NCI-H526 treated with DMSO at 0.1 percent for 48 hours (cell line): ENCODE measurements at regions not wholly inside any gene's neighbourhood (a gene's known extent, or its start where the extent isn't known, plus 50 kb on each side); places are given as distances from the start of the nearest gene placed in this dataset.
A peak's percentile ranks its signal among the peaks of the same experiment; 100 is the strongest.

Experiments
- DNase-seq: peaks from one replicate; lab custom pipeline; 2025; lab: John Stamatoyannopoulos, UW

DNA sequence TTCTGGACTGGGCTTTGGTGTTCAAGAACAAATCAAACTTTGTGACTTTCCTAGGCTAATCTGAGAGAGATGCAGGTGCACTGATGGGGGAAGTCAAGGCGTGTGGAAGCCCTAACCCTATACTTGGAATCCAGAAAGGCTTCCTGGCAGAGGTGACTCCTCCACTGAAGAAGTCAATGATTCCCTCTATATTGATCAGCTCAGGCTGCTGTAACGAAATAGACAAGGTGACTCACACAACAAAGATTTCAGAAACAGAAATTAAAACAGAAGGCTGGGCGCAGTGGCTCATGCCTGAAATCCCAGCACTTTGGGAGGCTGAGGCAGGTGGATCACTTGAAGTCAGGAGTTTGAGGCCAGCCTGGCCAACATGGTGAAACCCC, 69.6 kb upstream of the GGTA1 start:
- no peak for DNase-seq

DNA sequence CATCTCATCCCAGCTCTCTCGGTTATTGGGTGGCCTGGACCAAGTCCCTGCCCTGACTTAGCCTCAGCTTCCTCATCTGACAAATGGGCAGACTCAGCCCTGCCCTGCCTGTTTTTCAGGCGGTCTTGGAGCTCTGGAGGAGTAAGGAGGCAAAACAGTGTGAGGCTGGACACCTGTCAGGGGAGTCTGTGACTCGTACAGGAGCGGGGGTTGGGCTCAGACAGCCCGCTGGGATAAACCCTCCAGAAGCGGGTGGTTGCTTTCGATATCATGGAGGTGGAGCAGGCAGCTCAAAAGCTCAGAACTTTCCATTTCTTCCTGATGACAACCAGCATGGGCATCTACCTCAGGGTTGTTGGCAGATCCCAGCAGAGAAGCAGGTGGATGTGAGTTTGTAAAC, 72.9 kb upstream of the GGTA1 start:
- no peak for DNase-seq

DNA sequence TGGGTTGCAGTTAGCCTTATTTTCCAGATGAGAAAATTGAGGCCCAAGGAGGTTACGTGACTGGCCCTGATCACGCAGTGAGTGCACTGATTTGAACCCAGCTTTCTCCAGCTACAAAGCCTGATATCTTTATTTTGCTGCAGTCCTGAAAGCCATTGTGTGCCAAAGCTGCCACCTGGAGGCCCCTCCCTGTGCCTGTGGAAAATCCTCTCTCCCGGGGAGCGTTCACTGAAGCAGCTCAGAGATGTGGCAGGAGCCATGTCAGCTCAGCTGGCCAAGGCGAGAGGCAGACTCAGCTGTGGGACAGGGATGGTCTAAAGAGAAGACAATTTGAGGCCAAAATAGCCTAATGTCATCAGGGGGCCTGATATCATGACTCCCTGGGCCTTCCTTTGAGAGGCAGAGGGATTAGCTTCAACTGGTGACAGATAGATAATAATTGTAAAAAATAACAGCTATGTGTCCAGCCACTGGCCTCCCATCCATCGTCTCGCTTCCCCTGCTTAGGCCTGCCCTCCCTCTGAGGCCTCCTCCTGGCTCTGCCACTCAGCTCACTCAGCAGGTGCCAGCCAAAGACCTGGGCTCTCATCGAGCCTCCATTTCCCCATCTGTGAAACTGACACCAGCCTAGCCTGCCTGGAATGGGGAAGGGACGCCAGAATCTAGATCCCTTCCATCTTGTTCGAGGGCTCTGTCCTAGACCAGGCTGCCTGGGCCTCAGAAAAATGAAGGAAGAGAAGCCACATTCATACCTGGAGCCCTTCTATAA, 74.3 kb upstream of the GGTA1 start:
- DNase-seq, result no peak

DNA sequence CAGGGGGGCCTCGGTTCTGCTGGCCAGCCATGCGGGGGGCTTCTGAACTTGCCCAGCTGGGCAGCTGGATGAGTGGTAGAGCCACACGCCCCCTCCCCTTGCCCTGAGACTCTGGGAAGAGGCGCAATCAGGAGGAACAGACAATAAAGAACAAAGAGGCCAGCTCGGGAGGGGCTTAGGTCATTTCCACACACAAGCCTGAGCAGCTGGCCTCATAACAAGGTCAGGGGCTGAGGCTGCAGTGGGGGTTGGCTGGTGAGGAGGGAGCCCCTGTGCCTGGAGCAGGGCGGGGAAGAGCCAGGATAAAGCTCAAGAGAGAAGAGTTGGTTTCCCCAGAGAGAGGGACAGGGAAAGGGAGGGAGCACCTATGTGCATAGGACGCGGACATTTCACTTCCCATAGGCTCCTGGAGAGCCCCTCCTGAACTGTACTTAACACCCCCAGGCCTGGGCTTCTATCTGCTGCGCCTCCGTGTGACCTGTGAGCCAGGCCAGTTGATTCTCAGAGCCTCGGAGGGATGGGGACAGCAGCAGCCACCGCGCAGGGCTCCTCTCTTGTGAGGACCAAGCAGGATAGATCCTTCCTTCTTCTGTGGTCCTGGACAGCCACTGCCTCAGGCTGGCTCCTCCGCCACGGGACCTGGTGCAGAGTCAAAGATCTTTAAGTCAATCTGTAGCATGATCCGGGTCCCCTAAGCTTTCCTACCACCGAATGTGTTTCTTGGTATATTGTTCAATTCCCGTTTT, 75.3 kb upstream of the GGTA1 start:
- no peak for DNase-seq

DNA sequence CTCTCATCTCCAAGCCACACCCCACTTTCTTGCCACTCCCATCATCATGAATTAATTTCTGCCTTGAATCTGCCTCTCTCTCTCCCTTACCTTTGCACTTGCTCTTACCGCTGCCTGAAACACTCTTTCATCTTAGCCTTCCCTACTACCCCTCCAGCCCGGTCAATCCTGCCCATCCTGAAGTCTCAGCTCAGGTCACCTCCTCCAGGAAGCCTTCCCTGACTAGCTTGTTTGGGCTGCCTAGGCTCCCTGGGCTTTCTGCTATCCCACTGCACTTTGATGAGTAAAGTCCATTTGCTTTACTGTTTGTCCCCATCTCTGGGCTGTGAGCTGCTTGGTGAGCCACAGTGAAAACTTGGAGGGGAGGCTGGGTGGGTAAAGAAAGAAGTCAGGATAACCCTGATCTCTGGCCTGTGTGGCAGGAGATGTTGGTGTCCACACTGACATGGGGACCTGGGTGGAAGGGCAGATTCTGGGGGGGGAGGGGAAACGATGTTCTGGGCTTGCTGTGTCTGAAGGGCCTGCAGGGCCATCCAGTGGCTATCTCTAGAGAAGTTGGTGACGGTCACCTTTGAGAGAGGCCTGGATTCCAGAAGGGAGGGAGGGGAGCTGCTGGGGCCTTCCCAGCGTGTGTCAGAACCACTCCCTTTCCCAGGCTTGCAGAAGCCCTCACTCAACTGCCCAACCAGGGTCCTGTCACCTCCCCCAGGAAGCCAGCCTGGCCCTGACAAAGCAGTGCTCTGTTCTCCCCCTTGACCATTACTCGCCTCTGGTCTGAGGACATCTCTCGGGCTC, 75.0 kb upstream of the DAB2IP start:
- DNase-seq, result no peak

DNA sequence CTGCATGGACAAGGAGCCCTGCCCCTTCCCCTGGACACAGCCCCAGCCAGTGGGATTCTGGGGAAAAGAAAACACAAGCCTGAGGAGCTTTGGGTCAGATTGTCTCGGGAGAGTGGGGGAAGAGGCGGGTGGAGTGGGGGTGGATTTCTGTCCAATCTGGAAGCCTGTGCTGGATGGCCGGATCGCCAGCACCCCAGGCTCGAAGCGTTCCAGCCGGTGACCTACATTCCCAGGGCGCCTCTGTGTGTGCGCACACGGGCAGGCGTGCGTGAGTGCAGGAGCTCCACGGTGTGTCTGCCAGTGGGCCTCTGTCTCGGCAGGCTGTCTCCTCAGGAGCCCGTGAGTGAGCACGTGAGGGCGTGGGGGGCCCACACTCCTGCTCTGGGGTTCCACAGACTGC, 74.3 kb upstream of the DAB2IP start:
- no peak for DNase-seq

DNA sequence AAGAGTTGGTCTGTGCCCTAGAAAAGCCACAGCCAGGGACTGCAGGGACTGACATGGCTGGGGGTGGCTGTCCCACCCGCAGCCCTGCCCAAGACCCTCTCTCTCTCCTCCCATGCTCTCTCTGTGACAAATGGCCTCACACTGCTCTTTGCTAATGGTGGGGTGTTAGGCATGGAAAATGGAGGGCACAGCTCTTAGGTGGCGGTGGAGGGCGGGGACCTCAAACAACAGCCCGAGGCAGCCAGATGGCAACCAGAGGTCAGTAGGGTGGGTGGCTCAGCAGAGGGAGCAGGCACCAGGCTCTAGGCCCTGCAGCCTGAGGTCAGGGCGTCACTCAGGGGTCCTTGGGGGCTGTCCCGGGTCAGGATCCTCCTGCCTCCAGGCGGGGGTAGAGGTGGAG, 73.9 kb upstream of the DAB2IP start:
- no peak for DNase-seq

DNA sequence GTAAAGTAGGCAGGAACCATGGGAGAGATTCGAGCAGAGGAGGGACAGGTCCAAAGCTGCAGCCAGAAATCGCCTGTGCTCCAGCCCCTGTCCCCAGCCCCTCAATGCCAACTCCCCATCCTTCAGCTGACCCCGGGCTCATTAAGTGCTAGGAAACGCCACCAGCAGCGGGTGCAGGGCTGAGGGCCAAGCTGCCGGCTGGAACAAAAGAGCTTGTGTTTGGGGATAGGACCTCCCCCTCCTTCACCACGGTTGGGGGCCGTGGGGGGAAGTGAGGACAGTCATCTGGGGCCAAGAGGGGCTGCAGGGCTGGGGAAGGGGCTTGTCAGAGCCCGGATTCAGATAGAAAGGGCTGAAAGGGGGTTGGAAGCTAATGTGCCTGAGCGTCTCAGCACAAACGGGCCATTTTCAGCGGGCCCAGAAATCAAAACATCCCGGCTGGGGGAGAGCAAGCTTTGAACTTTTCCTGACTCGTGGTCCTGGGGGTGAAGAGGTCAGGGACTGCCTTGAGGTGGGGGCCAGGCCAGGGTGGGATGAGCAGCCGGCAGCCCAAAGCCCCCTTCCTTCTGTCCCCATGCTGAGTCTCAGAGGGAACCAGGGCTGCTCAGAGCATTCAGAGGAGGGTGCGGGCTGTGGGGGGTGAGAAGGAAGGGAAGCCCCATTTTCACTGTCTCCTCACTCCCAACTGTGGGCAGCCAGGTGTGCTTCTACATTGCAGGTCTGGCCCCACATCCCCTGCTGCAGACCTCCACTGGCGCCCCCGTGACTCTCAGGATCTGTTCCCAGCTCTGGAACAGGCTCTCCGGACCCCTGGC, 69.4 kb upstream of the DAB2IP start:
- DNase-seq, result no peak

DNA sequence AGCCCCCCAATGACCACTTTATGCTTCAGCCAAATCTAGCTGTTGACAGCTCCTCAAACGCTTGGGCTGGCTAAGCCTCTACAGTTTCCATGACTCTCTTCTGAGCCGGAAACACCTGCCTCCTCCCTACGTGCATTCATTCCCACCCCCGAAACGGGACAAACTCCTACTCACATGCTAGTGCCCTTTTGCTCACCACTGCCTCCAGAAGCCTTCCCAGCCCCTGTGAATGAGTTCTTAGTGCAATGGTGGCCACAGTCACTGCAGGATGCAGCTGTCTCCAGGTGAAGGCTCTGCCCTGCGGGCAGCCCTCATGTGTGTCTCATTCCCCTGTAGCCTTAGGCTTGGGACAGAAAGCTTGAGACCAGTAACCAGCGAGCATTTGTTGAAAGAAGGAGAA, 68.8 kb upstream of the DAB2IP start:
- no peak for DNase-seq

DNA sequence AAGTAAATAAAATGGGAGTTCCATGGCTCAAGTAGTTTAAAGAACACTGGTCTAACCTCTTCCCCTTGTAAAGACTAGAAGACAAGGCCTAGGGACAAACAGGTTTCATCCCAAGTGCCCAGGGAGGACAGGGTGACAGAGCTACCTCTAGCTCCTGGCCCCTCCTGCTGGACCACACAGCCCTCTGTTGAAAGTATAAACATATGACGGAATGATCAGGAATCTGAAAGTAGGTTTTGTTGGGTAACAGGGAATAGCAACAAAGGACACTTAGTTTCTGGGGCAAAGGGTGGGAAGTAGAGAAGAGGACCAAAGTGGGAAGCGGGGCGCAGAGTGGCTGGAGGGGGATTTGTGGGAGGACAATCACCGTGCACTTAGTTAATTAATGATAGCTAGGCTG, 67.0 kb upstream of the DAB2IP start:
- DNase-seq, result no peak

DNA sequence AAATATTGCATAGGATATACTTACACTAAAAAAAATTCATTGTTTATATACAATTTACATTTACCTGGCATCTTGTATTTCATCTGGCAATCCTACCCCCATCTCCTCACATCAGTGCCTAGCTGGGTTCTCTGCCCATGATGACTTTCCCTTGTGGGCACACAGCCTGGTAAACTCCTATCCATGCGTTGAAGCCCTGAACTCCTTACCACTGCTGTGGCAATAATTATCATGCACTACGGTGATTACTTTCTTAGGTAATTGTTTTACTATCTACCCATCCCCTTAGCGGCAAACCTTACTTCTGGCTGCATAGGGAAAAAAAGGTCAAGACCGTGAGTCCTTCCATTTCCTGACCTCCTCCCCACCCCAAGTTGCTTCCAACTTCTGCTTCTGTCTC, 63.6 kb upstream of the DAB2IP start:
- no peak for DNase-seq

DNA sequence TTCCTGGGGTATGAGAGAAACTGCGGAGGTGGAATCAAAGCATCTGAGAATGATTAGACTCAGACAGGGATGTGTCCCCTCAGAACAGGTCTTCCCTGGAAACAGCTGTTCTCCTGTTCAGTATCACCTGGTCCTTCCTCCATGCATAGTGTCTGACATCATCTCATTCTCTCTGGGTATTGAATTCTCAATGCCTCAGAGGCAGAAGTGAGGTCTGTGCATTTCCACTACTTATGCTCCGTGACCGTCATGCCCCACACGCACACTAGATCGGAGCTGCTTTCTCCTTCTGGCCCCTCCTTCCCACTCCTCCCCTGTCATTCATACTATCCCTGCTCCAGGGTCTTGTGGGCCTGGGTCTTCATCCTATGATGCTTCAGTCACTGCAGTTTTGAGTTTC, 61.4 kb upstream of the DAB2IP start:
- no peak for DNase-seq

DNA sequence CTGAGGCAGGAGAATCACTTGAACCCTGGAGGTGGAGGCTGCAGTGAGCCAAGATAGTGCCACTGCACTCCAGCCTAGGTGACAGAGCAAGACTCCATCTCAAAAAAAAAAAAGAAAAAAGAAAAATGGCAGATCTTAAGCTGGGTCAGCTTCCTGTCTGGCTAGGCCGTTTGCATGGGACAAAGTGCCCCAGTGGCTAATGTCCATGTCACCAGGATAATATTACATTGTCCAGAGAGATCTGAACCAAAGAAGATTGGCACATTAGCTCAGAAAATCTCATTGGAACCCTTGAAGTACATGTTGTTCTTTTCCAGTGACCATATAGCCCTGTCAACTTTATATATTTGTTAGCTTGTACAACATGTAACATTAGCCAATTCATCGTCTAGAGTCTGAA, 59.2 kb upstream of the DAB2IP start:
- no peak for DNase-seq

DNA sequence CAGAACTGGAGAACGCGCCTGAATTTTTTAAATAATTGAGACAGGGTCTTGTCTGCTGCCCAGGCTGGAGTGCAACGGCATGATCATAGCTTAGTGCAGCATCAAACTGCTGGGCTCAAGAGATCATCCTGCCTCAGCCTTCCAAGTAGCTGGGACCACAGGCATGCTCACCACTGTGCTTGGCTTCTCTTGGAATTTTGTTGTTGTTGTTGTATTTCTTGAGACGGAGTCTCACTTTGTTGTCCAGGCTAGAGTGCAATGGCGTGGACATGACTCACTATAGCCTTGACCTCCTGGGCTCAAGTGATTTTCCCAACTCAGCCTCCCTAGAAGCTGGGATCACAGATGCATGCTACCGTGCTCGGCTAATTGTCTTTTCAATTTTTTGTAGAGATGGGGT, 58.4 kb upstream of the DAB2IP start:
- DNase-seq, result no peak

DNA sequence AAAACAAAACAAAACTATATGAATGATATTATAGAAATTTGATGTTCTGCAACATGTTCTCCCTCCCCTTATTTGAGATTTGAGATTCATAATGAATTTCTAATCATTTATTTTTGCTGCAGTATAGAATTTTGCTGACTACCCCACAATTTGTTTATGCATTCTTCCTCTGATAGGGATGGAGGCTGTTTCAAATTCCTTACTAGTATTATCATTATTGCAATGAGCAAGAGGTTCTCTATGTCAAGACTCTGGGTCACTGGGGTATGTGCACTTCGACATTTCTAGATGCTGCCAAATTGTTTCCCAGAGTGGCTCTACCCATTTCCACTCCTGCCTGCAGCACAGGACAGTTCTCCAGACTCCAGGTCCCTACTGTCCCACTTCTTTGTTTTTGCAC, 54.9 kb upstream of the DAB2IP start:
- DNase-seq, result no peak

DNA sequence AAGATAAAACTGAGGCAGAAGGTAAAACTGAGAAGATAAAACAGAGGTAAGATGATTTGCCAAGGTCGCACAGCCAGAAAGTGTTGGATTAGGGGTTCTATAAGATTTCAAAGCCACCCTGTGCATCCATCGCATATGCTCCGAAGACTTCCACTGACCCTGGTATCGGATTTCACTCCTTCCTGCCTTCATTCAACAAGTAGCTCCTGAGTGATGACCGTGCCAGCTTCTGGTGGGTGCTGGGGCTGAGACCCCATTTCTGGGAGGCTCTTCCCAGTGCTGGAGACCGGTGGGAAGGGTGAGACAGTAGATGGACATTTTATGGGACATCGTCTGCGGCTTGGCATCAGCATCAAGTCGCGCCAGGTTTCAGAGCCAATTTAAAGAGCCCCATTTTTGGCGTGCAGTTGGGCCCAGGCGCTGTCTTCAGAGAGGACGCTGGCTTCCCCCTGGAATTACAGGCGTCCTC, 53.7 kb upstream of the DAB2IP start:
- no peak for DNase-seq

DNA sequence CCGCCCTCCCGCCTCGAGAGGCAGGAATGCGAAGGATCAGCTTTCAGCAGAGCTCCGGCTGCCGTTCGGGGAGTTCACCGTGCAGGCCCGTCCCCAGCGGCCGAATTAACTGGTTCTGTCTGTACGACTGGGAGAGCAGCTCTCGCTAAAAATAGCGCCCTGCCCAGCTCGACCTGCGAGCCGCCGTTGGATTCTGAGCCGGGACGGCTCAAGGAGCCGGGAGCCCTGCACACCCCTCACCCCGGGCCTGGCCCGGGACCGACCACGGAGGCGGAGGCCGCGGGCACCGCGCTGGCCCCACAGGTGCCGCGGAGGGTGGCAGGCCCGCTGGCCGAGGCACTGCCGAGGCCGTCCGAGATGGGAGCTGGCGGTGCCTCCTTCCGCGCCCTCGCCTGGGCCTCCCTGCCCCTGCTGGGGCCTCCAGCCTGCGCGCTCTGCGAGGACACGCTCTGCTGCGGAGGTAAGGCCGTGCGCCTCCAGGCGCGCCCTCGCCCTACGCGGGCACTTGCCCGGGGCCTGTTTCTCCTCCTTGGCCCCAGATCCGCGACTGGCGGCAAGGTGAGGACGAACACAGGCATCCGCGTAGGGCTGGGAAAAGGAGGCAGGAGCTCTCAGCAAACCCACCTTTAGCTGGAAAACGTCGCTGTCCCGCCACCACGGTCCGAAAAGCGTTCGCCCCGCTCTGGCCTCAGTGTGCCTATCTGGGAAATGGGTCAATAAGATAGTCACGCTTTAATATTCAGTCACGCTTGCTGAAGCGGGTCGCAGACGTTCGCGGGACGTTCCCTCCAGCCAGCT, 53.1 kb upstream of the DAB2IP start:
- peak; percentile 62 for DNase-seq

DNA sequence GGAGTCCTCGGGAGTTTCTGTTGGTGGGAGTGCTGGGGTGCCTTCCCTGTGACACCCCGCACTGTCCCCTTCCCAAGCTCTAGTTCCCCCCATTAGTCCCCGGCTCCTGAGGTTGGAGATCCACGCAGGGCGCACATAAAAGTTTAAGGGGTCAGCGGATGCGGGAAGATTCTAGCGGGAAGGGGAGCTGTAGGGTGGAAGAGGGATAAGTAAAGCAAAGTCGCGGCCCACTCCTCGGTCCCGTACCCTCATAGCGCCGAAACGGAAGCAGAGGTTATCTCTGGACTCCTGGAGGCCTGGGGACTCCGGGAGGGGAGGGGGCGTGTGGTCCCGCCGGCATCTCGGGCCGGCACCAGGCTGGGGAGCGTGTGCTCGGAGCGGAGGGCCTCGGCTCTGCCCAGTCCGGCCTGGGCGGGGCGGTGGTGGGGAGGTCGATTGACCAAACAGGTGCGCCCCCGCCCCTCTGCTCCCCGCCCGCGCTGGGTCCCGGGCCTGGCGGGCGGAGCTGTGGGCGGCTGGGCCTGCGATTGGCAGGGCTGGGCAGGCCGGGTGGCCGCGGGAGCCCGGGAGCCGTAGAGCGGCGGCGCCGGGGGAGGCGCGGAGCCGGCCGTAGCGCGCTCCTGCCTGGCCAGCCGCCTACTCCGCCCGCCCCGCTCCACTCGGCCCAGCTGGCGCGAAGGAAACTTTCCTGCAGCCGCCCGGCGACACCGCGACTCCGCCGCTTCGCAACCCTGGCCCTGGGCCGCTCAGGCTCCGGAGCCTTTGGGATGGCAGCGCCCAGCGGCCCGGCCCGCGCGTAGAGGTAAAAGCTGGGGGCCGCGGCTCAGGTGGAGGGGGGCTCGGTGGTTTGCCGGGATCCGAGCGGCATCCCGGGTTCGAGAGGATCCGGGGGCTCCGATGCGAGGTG, 52.2 kb upstream of the DAB2IP start:
- no peak for DNase-seq

DNA sequence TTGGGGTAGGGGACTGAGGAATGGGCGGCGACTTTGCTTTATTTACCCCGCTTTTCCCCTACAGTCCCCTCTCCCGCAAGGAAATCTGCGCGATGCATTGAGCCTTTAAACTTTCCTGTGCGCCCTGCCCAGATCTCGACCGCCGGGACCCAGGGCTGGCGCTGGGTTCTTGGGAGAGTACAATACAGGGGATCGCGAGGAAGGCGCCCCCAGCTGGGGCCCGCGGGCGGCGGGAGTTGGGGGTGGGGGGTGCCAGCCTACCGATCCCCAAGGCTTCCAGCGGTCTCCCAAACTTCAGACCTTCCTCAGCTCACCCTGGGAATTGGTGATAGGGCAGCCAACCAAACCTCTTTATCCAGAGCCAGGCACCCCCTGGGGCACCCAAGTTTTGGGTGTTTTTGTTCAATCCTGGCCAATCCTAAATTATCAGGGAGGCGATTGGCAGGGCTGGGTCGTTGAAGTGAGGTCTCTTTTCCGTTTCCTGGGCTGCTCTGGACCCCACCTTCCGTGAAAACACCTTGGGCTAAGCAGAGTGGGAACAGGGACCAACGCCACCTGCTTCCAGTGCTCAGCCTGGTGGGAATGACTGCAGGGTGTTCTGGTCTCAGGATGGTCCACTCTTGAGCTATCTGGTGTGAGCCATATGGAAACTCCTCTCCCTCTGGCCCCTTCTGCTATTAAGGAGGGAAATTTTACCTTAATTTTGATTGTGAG, 51.4 kb upstream of the DAB2IP start:
- no peak for DNase-seq
